WTC11 (cell line): ENCODE measurements at regions not wholly inside any gene's neighbourhood (a gene's known extent, or its start where the extent isn't known, plus 50 kb on each side); places are given as distances from the start of the nearest gene placed in this dataset.

Experiments
- CBFB ChIP-seq: sonication (generic); formaldehyde crosslinking; IDR thresholded peaks from 2 replicates; pipeline ENCODE4 v1.8.1; 2022; ENCODE audit warnings: mild to moderate bottlenecking, low read depth, missing genetic modification reagents
- CREM ChIP-seq: sonication (generic); formaldehyde crosslinking; IDR thresholded peaks from 2 replicates; pipeline ENCODE4 v1.8.1; 2022; ENCODE audit warnings: mild to moderate bottlenecking, missing genetic modification reagents, moderate library complexity
- CTCF ChIP-seq: fragments of 200-600 bp; IDR thresholded peaks from 2 replicates; pipeline ENCODE4 v1.8.0; 2022; ENCODE audit warnings: antibody characterized with exemption
- KAT7 ChIP-seq: sonication (generic); formaldehyde crosslinking; IDR thresholded peaks from 2 replicates; pipeline ENCODE4 v1.8.1; 2023; ENCODE audit warnings: missing genetic modification reagents, mild to moderate bottlenecking, borderline replicate concordance
- TEAD4 ChIP-seq: sonication (generic); formaldehyde crosslinking; IDR thresholded peaks from 2 replicates; pipeline ENCODE4 v1.8.0; 2022; ENCODE audit warnings: mild to moderate bottlenecking, missing genetic modification reagents
- ZNF512 ChIP-seq: sonication (generic); formaldehyde crosslinking; IDR thresholded peaks from 2 replicates; pipeline ENCODE4 v1.8.1; 2022; ENCODE audit warnings: missing genetic modification reagents, borderline replicate concordance

- no peak for TF ChIP-seq CTCF
- no peak for TF ChIP-seq TEAD4 (CRISPR knock-in tag)
- TF ChIP-seq CREM (CRISPR knock-in tag), result no peak
- TF ChIP-seq CBFB (CRISPR knock-in tag), result no peak
- TF ChIP-seq KAT7 (CRISPR knock-in tag), result no peak
- no peak for TF ChIP-seq ZNF512
Measured at GRCh38 chr6:11934638-11935037, 77.5 kb upstream of the HIVEP1 start.
